HG03103 (cell line): ENCODE measurements at regions not wholly inside any gene's neighbourhood (a gene's known extent, or its start where the extent isn't known, plus 50 kb on each side); places are given as distances from the start of the nearest gene placed in this dataset.

Experiments
- ATAC-seq: cut with Tn5 transposase; IDR thresholded peaks from one replicate; pipeline ENCODE4 v1.9.1; 2021; ENCODE audit warnings: low read depth; ENCODE audit not compliant: unreplicated experiment

DNA sequence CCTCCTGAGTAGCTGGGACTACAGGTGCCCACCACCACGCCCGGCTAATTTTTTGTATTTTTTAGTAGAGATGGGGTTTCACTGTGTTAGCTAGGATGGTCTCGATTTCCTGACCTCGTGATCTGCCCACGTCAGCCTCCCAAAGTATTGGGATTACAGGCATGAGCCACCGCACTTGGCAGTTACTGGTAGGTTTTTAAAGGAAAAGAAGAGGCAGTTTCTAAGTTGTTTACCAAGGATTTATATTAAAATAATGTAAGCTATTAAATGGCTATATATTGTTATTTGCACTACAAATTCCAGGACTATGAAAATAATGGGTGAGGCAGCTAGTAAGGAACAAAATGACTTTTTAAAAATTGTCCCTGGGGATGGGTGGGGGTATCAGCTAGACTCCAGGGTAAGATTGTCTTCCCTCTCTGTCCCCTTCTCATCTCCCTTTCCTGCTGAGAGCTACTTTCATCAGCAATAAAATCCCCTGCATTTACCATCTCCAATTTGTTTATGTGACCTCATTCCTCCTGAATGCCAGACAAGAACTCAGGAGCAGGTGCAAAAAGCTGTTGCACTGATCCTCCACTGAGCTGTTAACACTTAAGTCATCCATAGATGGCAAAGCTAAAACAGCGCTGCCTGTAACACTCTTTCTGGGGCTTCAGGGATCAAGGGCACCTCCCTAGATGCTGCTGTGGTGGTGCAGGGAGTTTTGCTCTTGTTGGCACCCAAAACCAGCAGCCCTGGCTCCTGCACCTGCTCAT is 165.2 kb downstream of the ZPLD1 start:
- ATAC-seq = no peak

DNA sequence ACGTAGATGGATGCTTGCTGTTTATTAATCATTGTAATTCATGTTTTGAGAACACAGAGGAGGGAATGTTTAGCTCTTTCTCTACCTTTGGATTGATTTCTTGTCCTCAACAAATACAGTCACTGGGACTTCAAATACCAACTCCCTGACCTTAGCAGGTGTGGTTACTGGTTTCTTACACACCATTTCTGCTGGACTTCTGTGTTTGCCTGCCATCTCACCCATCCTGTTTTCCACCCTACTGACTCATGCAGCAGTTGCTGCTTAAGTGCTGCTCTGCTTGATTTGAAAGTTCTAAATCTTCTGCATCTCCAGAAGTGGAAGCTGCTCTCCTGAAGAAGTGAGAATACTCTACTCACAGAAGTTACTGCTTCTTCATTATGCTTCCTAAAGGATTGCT is 170.3 kb downstream of the ZPLD1 start:
- no peak for ATAC-seq

GRCh38 chr3:102608875-102609274 is 174.1 kb downstream of the ZPLD1 start:
- ATAC-seq = no peak

- no peak for ATAC-seq
Measured at GRCh38 chr3:102614021-102614569, 179.3 kb downstream of the ZPLD1 start.

DNA sequence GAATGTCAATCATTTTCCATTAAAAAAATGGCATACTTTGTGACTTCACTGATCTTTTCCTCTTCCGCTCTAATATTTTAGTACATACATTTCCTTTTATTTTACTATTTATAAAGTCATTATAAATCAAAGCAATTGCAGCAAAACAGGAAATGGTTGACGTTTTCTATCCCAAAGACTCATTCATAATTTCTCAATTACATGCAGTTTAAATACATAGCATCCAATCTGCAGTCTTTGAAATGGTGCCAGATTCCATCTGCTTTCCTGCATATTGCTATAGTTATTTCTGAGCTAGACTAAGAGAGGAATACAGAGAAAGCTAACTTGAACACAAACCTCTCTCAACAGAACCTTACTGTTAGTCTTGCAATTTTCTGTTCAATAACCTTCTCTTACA is 179.8 kb downstream of the ZPLD1 start:
- ATAC-seq = no peak

GRCh38 chr3:102617381-102617780 is 182.6 kb downstream of the ZPLD1 start:
- ATAC-seq = no peak

DNA sequence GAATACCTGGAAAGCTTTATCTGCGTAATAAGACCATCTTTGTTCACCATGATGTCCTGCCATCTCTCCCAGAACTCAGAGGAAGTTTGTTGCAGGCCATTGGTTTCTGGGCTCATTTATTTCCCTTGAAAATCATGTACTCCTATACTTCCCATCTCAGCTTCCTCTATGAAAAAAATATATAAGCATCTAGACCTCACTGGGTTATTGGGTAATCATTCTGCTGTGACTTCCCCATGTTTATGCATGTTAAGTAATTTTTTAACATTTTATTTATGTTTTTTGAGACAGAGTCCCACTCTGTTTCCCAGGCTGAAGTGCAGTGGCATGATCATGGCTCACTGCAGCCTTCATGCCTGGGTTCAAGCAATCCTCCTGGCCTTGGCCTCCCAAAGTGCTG is 184.5 kb downstream of the ZPLD1 start:
- no peak for ATAC-seq

DNA sequence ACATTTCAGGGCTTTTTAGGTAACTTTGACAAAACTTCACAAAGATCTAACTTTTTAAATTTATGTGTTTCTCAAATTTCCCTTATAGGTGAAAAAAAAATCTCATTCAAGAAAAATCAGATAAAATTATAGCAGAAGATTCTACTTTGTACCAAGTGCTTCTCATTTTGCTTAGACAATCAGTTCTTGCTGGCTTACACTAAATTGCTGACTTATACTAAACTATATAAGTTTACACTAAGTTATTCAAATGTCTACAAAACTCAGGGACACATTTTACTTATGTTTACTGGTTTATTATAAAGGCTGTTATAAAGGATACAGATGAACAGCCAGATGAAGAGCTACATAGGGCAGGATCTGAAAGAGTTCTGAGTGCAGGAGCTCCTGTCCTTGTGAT is 195.1 kb downstream of the ZPLD1 start:
- no peak for ATAC-seq

GRCh38 chr3:102630531-102630930 is 195.7 kb downstream of the ZPLD1 start:
- ATAC-seq = no peak

DNA sequence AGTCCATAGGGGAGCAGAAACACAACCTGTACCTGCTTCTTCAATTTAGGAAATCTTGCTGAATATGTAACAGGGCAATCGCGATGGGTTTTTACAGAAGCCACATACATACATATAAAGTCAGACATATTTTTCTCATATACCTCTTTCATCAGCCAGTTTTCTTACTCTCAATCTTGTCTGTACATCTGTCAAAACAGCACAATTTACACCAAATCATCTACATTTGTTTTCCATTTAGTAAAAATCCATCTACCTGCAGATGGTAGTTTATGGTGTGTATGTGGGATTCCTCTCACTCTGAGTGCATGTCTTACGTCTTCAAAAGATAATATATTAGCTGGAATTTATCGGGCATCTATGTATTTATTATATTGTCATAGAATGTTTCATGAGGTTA is 208.7 kb downstream of the ZPLD1 start:
- ATAC-seq = no peak

GRCh38 chr3:102646557-102646956 is 211.7 kb downstream of the ZPLD1 start:
- ATAC-seq = no peak

- no peak for ATAC-seq
Measured at GRCh38 chr3:102660653-102661052, 225.8 kb downstream of the ZPLD1 start.

DNA sequence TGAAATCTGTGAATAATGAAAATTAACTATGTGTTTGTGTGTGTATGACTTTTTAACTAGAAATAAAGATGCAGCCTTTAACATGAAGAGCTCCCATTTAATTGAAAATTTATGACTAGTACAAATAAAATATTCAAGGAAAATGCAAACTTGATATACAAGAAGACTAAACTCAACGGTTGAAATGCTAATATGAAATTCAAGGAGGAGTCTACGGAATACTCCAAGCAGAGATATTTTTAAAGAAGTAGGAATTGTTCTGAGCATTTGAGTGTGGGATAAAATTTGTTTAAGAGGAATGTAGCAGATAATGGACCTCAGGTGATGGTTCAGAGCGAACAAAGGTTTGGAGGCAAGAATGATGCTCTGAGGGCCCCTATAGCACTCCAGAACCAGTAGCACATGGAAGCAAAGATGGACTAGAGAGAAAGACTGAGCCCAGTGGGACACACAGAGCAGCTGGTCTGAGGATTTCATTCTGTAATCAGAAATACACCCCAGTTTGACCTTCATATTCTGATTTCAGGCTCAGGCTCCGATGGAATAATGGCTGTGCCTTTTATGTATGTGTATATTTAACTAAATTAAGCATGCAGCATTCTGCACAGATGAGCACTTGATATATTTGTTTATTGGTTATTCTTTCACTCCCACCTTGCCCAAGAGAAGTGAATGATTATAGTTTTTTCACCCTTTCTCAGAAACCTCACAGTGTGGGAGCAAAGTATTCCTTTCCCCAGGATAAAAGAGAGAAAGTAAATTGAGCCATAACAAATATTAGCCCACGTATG is 227.1 kb downstream of the ZPLD1 start:
- ATAC-seq = no peak

GRCh38 chr3:102662498-102662772 is 227.6 kb downstream of the ZPLD1 start:
- no peak for ATAC-seq

DNA sequence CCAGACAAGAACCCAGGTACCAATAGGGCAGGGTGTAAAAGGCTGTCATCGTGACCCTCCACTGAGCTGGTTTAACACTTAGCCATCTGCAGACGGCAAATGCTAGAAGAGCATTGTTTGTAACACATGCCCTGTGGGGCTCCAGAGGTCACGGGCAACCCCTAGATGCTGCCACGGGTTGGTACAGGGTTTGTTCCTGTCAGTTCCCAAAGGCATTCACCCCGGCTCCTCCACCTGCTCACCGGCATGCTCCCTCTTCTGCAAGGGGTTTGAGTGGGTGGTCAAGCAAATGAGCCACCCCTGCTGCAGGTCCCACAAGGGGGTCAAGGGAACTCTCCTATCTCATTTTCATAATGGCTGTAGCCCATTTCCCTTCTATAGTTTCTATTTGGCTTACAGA is 229.3 kb downstream of the ZPLD1 start:
- no peak for ATAC-seq

- no peak for ATAC-seq
Measured at GRCh38 chr3:102665183-102665582, 230.4 kb downstream of the ZPLD1 start.

- no peak for ATAC-seq
Measured at GRCh38 chr3:102668247-102668646, 233.4 kb downstream of the ZPLD1 start.

GRCh38 chr3:102670986-102671385 is 236.2 kb downstream of the ZPLD1 start:
- ATAC-seq = no peak

GRCh38 chr3:102672305-102672704 is 237.5 kb downstream of the ZPLD1 start:
- no peak for ATAC-seq

- no peak for ATAC-seq
Measured at GRCh38 chr3:102673271-102674115, 238.7 kb downstream of the ZPLD1 start.

- no peak for ATAC-seq
Measured at GRCh38 chr3:102674284-102674683, 239.5 kb downstream of the ZPLD1 start.
